ENCODE measurements at regions not wholly inside any gene's neighbourhood (a gene's known extent, or its start where the extent isn't known, plus 50 kb on each side); places are given as distances from the start of the nearest gene placed in this dataset.

DNA sequence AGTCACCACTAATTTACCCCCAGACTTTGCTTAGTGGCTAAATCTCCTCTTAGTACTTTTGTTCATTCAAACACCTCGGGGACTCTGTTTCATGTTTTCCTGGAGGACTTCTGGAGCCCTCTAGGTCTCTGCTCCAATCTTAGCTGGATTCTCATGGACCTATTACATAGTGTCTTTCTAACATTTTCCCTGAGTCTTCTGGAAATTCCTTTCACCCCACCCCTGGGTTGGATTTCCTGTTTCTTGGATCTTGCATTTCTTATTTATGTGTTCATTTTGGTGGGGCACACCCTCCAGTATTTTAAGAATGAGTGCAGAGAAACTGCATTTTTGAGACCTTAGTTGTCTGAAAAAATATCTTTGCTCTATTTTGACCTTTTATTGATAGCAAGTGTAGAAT lies 220.1 kb downstream of the BLID start:
- no peaks in the 10 kb centered on the region for H3K27me3 ChIP-seq (ENCODE audit: insufficient read depth, low read length)
- H3K4me1 ChIP-seq (ENCODE audit: insufficient read depth, low read length), result peaks cover 10% of the 10 kb centered on the region
- H3K4me3 ChIP-seq (ENCODE audit: low read length), result no peak overlapping the region
- no peaks in the 10 kb centered on the region for H3K36me3 ChIP-seq (ENCODE audit: insufficient read depth, low read depth, low read length)
- H3K9me3 ChIP-seq (ENCODE audit: insufficient read depth, low read depth, low read length), result no peaks in the 10 kb centered on the region
- no peak overlapping the region for H3K27ac ChIP-seq (ENCODE audit: low read length)
- no peak overlapping the region for H3K9ac ChIP-seq (ENCODE audit: low read depth, low read length)

DNA sequence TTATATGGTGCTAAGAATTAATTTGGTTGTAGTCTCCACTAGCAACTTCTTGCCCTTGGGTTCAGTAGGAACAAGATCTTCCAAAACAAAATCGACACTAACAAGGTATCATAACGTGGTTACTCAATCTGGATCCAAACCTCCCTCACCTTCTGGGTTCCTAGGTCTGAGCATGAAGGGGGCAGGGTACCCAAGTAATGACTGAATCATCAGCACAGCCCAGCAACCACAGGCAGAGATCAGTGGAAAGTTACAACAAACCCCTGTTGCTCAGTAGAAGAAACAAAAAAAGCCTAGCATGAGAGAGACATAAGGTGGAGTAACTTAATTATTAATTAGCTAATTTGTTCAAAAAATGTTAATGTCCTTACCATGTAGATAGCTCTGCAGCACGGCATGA lies 221.4 kb downstream of the BLID start:
- H3K4me1 ChIP-seq (ENCODE audit: insufficient read depth, low read length), result peaks cover 10% of the 10 kb centered on the region
- H3K4me3 ChIP-seq (ENCODE audit: low read length), result no peak overlapping the region

DNA sequence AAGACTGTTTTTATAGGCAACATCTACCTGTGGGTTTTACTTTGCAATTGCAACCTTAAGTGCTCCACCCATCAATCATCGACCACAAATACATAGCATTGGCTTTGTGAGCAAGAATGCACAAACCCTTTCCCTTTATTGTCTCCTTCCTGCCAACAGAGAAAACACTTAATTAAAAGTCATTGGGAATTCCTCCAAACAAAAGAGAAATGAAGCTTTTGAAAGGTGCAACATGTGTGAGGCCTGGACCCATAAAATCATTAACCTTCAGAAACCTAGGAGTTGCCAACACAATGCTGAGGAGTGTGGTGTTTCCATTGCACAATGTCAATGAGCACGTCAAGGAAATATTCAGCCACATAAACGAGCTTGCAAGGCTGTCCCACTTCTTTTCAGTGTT lies 223.2 kb downstream of the BLID start:
- Histone ChIP-seq H3K4me1 (ENCODE audit: insufficient read depth, low read length) (peaks cover 10% of the 10 kb centered on the region), H3K36me3 (ENCODE audit: insufficient read depth, low read depth, low read length) (no peaks in the 10 kb centered on the region), H3K4me3 (ENCODE audit: low read length) (no peak overlapping the region), H3K9ac (ENCODE audit: low read depth, low read length) (no peak overlapping the region), H3K27me3 (ENCODE audit: insufficient read depth, low read length) (no peaks in the 10 kb centered on the region), H3K9me3 (ENCODE audit: insufficient read depth, low read depth, low read length) (no peaks in the 10 kb centered on the region), H3K27ac (ENCODE audit: low read length) (no peak overlapping the region)

More for the DNA sequence above, 221.4 kb downstream of the BLID start:
- no peaks in the 10 kb centered on the region for H3K36me3 ChIP-seq (ENCODE audit: insufficient read depth, low read depth, low read length)
- no peaks in the 10 kb centered on the region for H3K9me3 ChIP-seq (ENCODE audit: insufficient read depth, low read depth, low read length)
- no peak overlapping the region for H3K9ac ChIP-seq (ENCODE audit: low read depth, low read length)
- H3K27ac ChIP-seq (ENCODE audit: low read length), result no peak overlapping the region
- no peaks in the 10 kb centered on the region for H3K27me3 ChIP-seq (ENCODE audit: insufficient read depth, low read length)

DNA sequence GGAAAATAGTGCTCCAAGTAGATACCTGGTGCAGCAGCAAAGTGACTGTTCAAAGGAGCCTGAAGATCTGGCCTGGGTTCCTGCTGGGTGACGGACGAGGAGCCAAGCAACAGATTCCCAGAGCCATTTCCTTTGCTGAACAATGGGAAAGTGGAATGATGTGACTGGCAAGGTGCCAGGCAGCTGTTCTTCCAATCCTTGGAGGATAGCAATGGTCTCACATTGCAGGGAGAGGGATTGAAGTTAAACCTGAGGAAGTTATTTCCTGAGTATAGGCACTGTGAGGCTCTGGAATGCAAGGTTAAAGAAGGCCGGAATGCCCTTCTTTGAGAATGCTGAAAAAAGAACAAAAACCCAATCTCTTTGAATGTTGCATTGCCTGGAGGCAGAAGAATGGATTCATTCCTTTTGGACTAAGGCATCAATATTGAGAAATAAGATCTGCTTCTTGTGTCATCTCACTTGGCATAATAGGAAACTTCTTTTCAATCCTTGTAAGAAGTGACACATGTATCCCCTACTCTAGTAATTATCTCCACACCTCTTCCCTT lies 223.8 kb downstream of the BLID start:
- H3K9ac ChIP-seq (ENCODE audit: low read depth, low read length), result no peak overlapping the region
- no peaks in the 10 kb centered on the region for H3K27me3 ChIP-seq (ENCODE audit: insufficient read depth, low read length)
- no peak overlapping the region for H3K27ac ChIP-seq (ENCODE audit: low read length)
- H3K36me3 ChIP-seq (ENCODE audit: insufficient read depth, low read depth, low read length), result no peaks in the 10 kb centered on the region
- no peak overlapping the region for H3K4me3 ChIP-seq (ENCODE audit: low read length)
- peaks cover 10% of the 10 kb centered on the region for H3K4me1 ChIP-seq (ENCODE audit: insufficient read depth, low read length)
- no peaks in the 10 kb centered on the region for H3K9me3 ChIP-seq (ENCODE audit: insufficient read depth, low read depth, low read length)

DNA sequence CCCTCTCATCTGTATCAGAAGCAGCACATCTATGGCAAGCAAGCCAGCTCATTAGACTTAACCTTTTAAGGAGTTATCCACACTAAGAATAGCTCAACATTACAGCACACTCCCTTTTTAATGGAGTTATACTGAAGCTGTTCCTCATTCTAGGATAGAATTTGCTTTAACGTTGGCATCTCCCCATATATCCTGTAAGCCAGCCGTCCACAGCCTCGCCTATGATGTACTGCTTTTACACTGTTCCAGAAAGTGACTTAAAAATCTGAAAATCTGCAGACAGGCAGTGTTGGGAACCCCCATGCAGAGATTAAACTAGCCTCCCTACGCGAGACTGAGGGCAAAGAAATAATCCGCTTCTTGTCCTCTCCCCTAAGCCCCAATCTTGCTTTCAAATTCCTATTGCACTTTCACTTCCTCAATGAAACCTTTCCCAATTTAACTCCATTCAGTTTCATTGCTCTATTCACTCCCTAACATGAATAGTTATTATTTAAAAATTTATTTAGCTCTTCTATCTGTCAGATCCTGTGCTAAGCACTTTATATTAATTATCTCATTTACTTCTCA lies 225.0 kb downstream of the BLID start:
- no peak overlapping the region for H3K9ac ChIP-seq (ENCODE audit: low read depth, low read length)
- H3K27me3 ChIP-seq (ENCODE audit: insufficient read depth, low read length), result no peaks in the 10 kb centered on the region
- H3K36me3 ChIP-seq (ENCODE audit: insufficient read depth, low read depth, low read length), result no peaks in the 10 kb centered on the region
- peaks cover 10% of the 10 kb centered on the region for H3K4me1 ChIP-seq (ENCODE audit: insufficient read depth, low read length)
- H3K9me3 ChIP-seq (ENCODE audit: insufficient read depth, low read depth, low read length), result no peaks in the 10 kb centered on the region
- no peak overlapping the region for H3K27ac ChIP-seq (ENCODE audit: low read length)
- H3K4me3 ChIP-seq (ENCODE audit: low read length), result no peak overlapping the region

DNA sequence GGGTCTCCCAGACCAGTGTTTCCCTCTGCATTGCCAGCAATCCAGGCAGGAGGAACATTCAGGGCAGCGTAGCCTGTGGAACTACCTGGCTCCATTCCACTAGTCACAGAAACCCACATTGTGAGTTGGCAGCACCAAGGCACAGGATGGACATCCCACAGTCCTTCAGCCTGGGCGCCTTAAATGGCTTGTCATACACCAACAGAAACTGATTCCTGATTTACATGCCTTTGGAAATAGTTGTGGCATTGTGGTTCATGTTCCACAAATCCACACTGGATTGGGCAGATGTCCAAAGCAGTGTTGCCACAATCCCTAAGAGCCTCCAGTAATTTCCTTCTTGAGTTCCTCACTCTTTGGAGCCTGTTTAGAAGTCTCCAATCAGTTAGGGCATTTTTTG lies 225.6 kb downstream of the BLID start:
- H3K27me3 ChIP-seq (ENCODE audit: insufficient read depth, low read length), result no peaks in the 10 kb centered on the region
- H3K9me3 ChIP-seq (ENCODE audit: insufficient read depth, low read depth, low read length), result no peaks in the 10 kb centered on the region
- H3K27ac ChIP-seq (ENCODE audit: low read length), result no peak overlapping the region
- H3K4me1 ChIP-seq (ENCODE audit: insufficient read depth, low read length), result peaks cover 10% of the 10 kb centered on the region
- H3K36me3 ChIP-seq (ENCODE audit: insufficient read depth, low read depth, low read length), result no peaks in the 10 kb centered on the region
- H3K4me3 ChIP-seq (ENCODE audit: low read length), result no peak overlapping the region
- no peak overlapping the region for H3K9ac ChIP-seq (ENCODE audit: low read depth, low read length)

DNA sequence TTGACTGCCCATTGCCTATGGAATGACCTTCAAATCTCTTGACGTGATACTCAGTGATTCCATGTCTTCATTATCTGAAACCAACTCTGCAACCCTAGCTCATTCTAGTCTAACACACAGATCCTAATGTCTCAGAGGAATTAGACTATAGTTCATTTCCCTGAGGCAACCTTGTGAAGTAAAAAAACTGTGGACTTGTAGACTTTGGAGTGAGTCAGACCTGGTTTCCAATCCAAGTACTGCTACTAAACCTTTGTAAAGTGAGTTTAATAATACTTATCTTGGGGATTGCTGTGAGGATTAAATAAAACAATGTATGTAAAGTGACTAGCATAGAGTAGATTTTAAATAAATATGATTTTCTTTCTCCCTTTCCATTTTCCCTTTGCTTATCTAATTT lies 226.1 kb downstream of the BLID start:
- H3K36me3 ChIP-seq (ENCODE audit: insufficient read depth, low read depth, low read length), result no peaks in the 10 kb centered on the region
- H3K4me3 ChIP-seq (ENCODE audit: low read length), result no peak overlapping the region
- H3K4me1 ChIP-seq (ENCODE audit: insufficient read depth, low read length), result peaks cover 10% of the 10 kb centered on the region
- H3K9me3 ChIP-seq (ENCODE audit: insufficient read depth, low read depth, low read length), result no peaks in the 10 kb centered on the region
- no peak overlapping the region for H3K9ac ChIP-seq (ENCODE audit: low read depth, low read length)
- no peak overlapping the region for H3K27ac ChIP-seq (ENCODE audit: low read length)
- no peaks in the 10 kb centered on the region for H3K27me3 ChIP-seq (ENCODE audit: insufficient read depth, low read length)

DNA sequence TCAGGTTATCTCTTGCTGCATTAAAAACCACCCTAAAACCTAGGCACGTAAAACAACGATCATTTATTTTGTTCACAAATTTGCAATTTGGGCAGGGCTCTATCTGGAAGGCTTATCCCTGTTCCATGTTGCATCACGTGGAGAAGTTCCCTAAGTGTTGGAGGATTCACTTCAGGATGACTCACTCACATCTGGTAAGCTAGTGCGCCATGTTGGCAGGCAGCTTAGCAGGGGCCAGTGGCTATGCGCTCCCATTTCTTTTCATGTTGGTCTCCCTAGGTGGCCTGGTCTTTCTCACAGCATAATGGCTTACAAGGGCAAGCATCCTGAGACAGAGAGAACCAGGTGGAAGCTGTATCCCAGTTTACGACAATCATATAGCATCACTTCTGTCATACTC lies 226.8 kb downstream of the BLID start:
- Histone ChIP-seq H3K36me3 (ENCODE audit: insufficient read depth, low read depth, low read length) (no peaks in the 10 kb centered on the region), H3K27me3 (ENCODE audit: insufficient read depth, low read length) (no peaks in the 10 kb centered on the region), H3K9ac (ENCODE audit: low read depth, low read length) (no peak overlapping the region), H3K27ac (ENCODE audit: low read length) (no peak overlapping the region), H3K9me3 (ENCODE audit: insufficient read depth, low read depth, low read length) (no peaks in the 10 kb centered on the region), H3K4me3 (ENCODE audit: low read length) (no peak overlapping the region), H3K4me1 (ENCODE audit: insufficient read depth, low read length) (peaks cover 10% of the 10 kb centered on the region)

DNA sequence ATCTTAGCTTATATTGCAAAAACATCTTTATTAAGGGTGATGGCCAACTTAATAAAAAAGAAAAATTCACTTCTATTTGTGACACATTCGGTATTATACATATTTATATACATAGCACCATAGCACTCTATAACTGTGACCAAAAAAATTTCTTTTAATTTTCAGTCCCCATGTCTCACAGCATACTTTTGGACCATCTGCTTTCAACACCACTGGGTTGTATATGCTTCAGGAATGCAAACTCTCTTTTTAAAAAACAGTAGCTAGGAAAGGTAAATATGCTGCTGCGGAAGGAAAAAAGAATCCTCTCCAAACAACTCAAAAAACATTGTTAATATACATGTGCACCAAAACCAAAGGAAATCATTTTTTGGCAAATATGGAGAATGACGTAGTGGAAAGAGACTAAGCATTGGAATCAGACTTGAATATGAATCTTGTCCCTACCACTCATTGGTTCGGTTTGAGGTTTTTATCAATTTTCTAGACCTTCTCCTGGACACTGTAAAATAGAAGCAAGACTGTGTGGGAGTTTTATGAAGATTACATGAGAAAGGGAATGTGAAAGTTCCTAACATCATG lies 227.9 kb downstream of the BLID start:
- H3K9me3 ChIP-seq (ENCODE audit: insufficient read depth, low read depth, low read length), result no peaks in the 10 kb centered on the region
- H3K9ac ChIP-seq (ENCODE audit: low read depth, low read length), result no peak overlapping the region
- H3K36me3 ChIP-seq (ENCODE audit: insufficient read depth, low read depth, low read length), result no peaks in the 10 kb centered on the region
- H3K27me3 ChIP-seq (ENCODE audit: insufficient read depth, low read length), result no peaks in the 10 kb centered on the region
- no peak overlapping the region for H3K4me3 ChIP-seq (ENCODE audit: low read length)
- H3K4me1 ChIP-seq (ENCODE audit: insufficient read depth, low read length), result peaks cover 10% of the 10 kb centered on the region
- H3K27ac ChIP-seq (ENCODE audit: low read length), result no peak overlapping the region

DNA sequence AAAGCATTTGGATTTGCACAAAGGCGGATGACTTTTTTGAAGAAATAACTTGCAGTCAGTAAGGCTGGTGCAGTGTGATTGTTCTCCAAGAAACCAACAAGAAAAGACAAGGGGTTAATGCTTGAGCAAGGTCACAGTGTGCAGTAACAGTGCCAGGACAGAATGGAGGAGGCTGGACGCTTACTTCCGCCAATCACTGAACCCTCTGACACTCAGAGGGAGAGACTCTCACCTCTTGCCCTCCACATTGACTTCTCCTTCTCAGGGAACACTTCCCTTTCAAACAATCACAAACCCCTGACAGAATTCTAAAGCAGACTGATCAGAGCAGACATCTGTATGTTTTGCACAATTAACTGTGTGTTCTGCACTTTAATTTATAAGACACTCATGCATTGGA lies 228.4 kb downstream of the BLID start:
- H3K27ac ChIP-seq (ENCODE audit: low read length), result no peak overlapping the region
- no peaks in the 10 kb centered on the region for H3K9me3 ChIP-seq (ENCODE audit: insufficient read depth, low read depth, low read length)
- no peak overlapping the region for H3K9ac ChIP-seq (ENCODE audit: low read depth, low read length)
- no peaks in the 10 kb centered on the region for H3K36me3 ChIP-seq (ENCODE audit: insufficient read depth, low read depth, low read length)
- H3K4me3 ChIP-seq (ENCODE audit: low read length), result no peak overlapping the region
- H3K27me3 ChIP-seq (ENCODE audit: insufficient read depth, low read length), result no peaks in the 10 kb centered on the region
- H3K4me1 ChIP-seq (ENCODE audit: insufficient read depth, low read length), result peaks cover 9% of the 10 kb centered on the region

DNA sequence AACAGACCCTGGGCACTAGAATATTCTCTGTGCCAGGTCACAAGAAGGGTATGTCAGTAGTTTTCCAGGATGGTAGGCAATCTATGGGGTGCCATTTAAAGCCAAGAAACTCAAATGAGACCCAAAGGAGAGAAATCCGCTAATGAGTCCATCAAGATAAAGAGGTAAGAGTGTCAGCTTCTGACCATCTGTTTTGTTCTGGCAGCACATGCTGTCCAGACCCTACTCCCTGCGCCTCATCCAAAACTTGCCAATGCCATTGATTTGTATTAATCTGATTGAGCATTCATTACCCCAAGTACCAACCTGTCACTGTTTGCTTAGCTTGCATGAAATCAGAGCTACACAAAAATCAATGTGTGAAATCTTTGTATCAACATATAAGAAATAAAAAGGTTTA lies 229.0 kb downstream of the BLID start:
- Histone ChIP-seq H3K4me3 (ENCODE audit: low read length) (no peak overlapping the region), H3K27ac (ENCODE audit: low read length) (no peak overlapping the region), H3K9me3 (ENCODE audit: insufficient read depth, low read depth, low read length) (no peaks in the 10 kb centered on the region), H3K9ac (ENCODE audit: low read depth, low read length) (no peak overlapping the region), H3K27me3 (ENCODE audit: insufficient read depth, low read length) (no peaks in the 10 kb centered on the region), H3K4me1 (ENCODE audit: insufficient read depth, low read length) (peaks cover 5% of the 10 kb centered on the region), H3K36me3 (ENCODE audit: insufficient read depth, low read depth, low read length) (no peaks in the 10 kb centered on the region)

DNA sequence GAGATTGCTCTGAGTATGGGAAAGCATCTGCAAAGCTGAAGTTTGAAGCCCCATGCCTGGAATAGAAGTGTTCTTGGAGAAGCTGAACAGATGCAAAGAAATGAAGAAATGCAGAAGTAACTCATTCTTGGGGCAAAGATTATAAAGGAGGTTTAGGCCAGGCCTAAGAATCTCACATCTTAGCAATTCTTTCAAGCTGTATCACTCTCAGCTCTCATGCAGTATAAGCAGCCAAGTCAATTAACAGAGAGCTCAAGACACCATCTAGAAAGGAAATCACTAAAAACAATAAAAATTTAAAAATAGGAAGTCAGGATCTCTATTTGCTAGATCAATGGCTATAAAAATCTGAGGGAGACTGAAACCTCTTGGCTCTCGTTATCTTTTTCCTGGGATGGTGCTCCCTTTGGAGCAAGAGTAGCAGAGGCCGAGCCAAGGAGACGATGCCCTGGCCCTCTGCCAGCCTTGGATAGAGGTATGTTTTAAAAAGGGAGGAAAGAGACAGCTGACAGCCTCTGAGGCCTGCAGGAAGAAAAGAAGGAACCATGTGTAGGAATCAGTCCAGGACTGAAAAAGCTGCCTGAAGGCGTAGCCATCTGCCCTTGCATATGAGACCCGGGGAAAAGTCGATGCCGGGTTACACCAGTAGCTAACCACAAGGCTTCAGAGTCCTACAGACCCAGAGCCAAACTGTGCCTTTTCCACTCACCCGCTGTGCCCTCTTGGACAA lies 229.8 kb downstream of the BLID start:
- no peak overlapping the region for H3K9ac ChIP-seq (ENCODE audit: low read depth, low read length)
- H3K36me3 ChIP-seq (ENCODE audit: insufficient read depth, low read depth, low read length), result no peaks in the 10 kb centered on the region
- no peaks in the 10 kb centered on the region for H3K9me3 ChIP-seq (ENCODE audit: insufficient read depth, low read depth, low read length)
- no peak overlapping the region for H3K27ac ChIP-seq (ENCODE audit: low read length)
- no peaks in the 10 kb centered on the region for H3K4me1 ChIP-seq (ENCODE audit: insufficient read depth, low read length)
- no peak overlapping the region for H3K4me3 ChIP-seq (ENCODE audit: low read length)
- no peaks in the 10 kb centered on the region for H3K27me3 ChIP-seq (ENCODE audit: insufficient read depth, low read length)

Data from iPS-20b (cell line).